ENCODE measurements at regions not wholly inside any gene's neighbourhood (a gene's known extent, or its start where the extent isn't known, plus 50 kb on each side); places are given as distances from the start of the nearest gene placed in this dataset.

DNA sequence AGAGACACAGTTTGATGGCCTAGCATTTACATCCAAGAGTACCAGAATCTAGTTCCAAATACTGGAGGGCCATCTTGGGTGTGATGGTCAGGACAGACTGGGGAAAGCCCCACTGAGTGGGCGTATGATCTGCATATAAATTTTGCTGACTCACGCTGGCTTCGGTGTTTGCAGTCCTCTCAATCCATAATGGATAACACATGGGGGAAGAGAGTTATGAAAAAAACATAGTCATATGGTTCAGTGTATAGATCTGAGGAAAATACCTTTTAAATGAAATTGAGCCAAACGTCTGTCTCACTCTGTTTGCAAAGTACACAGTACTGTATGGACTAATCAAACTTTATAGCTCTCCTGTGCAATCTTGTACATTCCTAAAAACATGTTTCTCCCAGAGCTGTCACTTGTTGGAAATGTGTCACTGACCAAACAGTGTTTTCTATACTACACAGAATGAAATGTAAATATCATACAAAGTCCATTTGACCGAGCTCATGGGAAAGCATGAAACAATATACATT lies 125.3 kb upstream of the THBS1 start:
- no peaks in the 10 kb centered on the region for H3K79me2 ChIP-seq (ENCODE audit: insufficient read depth, low read depth, low read length)
- H3K4me3 ChIP-seq (ENCODE audit: low read depth, low read length, poor library complexity, severe bottlenecking) = no peak overlapping the region
- no peaks in the 10 kb centered on the region for H3K4me1 ChIP-seq (ENCODE audit: insufficient read depth, low read length, poor library complexity, severe bottlenecking)
- no peak overlapping the region for H2AFZ ChIP-seq (ENCODE audit: low read length)
- ChIA-PET POLR2A (no interaction called here), CTCF (ENCODE audit: unreplicated experiment) (no interaction called here)
- no peak overlapping the region for H3K4me2 ChIP-seq (ENCODE audit: low read length)
- H3K9me2 ChIP-seq (ENCODE audit: insufficient read depth, low read length) = no peaks in the 10 kb centered on the region
- BruUV-seq (replicated peaks) = no TSS peak
- no peak for DNase-seq (ENCODE audit: low spot score)
- intact Hi-C loops (cut with micrococcal nuclease; ENCODE audit: unreplicated experiment) = no loop called here
- no peaks in the 10 kb centered on the region for H3K9me3 ChIP-seq (ENCODE audit: low read length)
- H3K36me3 ChIP-seq (ENCODE audit: insufficient read depth, low read length) = no peaks in the 10 kb centered on the region
- TF ChIP-seq EZH2phosphoT487 (IDR thresholded peaks at IDR 0.05; ENCODE audit: borderline replicate concordance, low read depth, low read length) = no peak
- TF ChIP-seq, protein P1, sequence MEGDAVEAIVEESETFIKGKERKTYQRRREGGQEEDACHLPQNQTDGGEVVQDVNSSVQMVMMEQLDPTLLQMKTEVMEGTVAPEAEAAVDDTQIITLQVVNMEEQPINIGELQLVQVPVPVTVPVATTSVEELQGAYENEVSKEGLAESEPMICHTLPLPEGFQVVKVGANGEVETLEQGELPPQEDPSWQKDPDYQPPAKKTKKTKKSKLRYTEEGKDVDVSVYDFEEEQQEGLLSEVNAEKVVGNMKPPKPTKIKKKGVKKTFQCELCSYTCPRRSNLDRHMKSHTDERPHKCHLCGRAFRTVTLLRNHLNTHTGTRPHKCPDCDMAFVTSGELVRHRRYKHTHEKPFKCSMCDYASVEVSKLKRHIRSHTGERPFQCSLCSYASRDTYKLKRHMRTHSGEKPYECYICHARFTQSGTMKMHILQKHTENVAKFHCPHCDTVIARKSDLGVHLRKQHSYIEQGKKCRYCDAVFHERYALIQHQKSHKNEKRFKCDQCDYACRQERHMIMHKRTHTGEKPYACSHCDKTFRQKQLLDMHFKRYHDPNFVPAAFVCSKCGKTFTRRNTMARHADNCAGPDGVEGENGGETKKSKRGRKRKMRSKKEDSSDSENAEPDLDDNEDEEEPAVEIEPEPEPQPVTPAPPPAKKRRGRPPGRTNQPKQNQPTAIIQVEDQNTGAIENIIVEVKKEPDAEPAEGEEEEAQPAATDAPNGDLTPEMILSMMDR (conservative IDR thresholded peaks at IDR 0.05; ENCODE audit: low read length) = no peak
- H4K20me1 ChIP-seq (ENCODE audit: insufficient read depth, low read length) = no peaks in the 10 kb centered on the region
- no peak overlapping the region for H3K27ac ChIP-seq (ENCODE audit: low read depth, low read length, poor library complexity, severe bottlenecking)

DNA sequence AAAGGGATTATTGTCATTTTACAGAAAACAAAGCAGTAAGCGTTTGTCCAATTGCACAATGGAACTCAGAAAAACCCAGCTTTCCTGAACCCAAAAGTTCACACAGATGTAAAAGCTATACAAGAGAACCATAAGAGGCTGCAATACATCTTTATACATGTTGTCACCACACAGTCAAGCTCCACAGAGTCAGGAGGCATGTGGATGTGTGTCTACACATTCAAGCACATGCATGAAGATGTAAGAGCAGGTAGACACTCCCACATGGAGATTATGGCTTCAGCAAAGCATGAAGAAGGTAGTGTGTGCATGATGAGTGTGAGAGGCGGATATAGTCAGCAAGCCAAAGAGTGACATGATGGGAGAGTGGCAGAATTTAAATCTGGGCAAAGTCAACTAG lies 124.7 kb upstream of the THBS1 start:
- no peak overlapping the region for H2AFZ ChIP-seq (ENCODE audit: low read length)
- no peak overlapping the region for H3K4me3 ChIP-seq (ENCODE audit: low read depth, low read length, poor library complexity, severe bottlenecking)
- H3K9me2 ChIP-seq (ENCODE audit: insufficient read depth, low read length) = no peaks in the 10 kb centered on the region
- intact Hi-C loops (cut with micrococcal nuclease; ENCODE audit: unreplicated experiment) = no loop called here
- no peak overlapping the region for H3K27ac ChIP-seq (ENCODE audit: low read depth, low read length, poor library complexity, severe bottlenecking)
- H3K79me2 ChIP-seq (ENCODE audit: insufficient read depth, low read depth, low read length) = no peaks in the 10 kb centered on the region
- H3K36me3 ChIP-seq (ENCODE audit: insufficient read depth, low read length) = no peaks in the 10 kb centered on the region
- ChIA-PET CTCF (ENCODE audit: unreplicated experiment) (no interaction called here), POLR2A (no interaction called here)
- H3K4me2 ChIP-seq (ENCODE audit: low read length) = no peak overlapping the region
- no peak for DNase-seq (ENCODE audit: low spot score)
- BruUV-seq (replicated peaks) = no TSS peak
- TF ChIP-seq, protein P1 (conservative IDR thresholded peaks at IDR 0.05; ENCODE audit: low read length) = no peak
- no peak for TF ChIP-seq EZH2phosphoT487 (IDR thresholded peaks at IDR 0.05; ENCODE audit: borderline replicate concordance, low read depth, low read length)
- H3K9me3 ChIP-seq (ENCODE audit: low read length) = no peaks in the 10 kb centered on the region
- H3K4me1 ChIP-seq (ENCODE audit: insufficient read depth, low read length, poor library complexity, severe bottlenecking) = no peaks in the 10 kb centered on the region
- no peaks in the 10 kb centered on the region for H4K20me1 ChIP-seq (ENCODE audit: insufficient read depth, low read length)

DNA sequence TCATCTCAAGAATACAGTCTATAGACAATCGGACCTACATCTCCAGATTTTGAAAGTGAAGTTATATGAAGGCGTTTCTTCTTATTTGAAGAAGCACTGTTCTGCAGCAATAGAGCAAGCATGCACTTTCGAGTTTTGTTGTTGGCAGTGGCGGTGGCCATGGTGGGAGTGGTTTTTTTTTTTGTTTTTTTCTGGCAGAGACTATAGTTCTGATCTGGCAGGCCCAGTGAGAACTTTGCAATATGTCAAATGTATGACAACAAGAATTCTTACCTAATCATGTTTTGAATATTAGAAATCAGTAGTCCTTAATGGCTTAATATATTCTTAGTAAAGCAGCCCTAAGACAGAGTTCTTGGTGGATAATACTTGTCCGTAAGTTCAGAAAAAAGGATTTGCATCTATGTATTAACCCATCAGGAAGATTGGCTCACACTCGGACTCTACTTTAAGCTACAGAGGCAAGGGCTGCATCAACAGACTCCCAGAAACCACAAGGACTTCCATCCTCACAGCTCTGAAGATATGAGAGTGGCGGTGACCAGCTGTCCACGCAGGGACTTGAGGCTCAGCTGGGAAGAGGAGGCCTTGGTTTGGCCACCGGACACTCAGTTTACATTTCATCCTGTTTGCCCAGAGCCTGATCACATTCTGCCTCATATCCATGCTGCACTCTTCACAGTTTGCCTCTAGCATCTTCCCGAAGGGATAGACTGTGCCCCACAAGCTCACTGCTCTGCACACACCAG lies 124.1 kb upstream of the THBS1 start:
- Histone ChIP-seq H3K79me2 (ENCODE audit: insufficient read depth, low read depth, low read length) (no peaks in the 10 kb centered on the region), H3K4me1 (ENCODE audit: insufficient read depth, low read length, poor library complexity, severe bottlenecking) (no peaks in the 10 kb centered on the region), H2AFZ (ENCODE audit: low read length) (no peak overlapping the region), H3K27ac (ENCODE audit: low read depth, low read length, poor library complexity, severe bottlenecking) (no peak overlapping the region), H4K20me1 (ENCODE audit: insufficient read depth, low read length) (no peaks in the 10 kb centered on the region), H3K4me3 (ENCODE audit: low read depth, low read length, poor library complexity, severe bottlenecking) (no peak overlapping the region), H3K9me3 (ENCODE audit: low read length) (no peaks in the 10 kb centered on the region), H3K4me2 (ENCODE audit: low read length) (no peak overlapping the region), H3K36me3 (ENCODE audit: insufficient read depth, low read length) (no peaks in the 10 kb centered on the region), H3K9me2 (ENCODE audit: insufficient read depth, low read length) (no peaks in the 10 kb centered on the region)
- intact Hi-C loops (cut with micrococcal nuclease; ENCODE audit: unreplicated experiment) = no loop called here
- DNase-seq (ENCODE audit: low spot score) = no peak
- TF ChIP-seq EZH2phosphoT487 (IDR thresholded peaks at IDR 0.05; ENCODE audit: borderline replicate concordance, low read depth, low read length) = no peak
- TF ChIP-seq, protein P1 (conservative IDR thresholded peaks at IDR 0.05; ENCODE audit: low read length) = no peak
- POLR2A ChIA-PET = interaction anchor here (0.6 kb wide), 1 partner anchor 37 kb away, joined by 5 read pairs; no protein-coding TSS in a partner anchor
- CTCF ChIA-PET (ENCODE audit: unreplicated experiment) = no interaction called here
- BruUV-seq (replicated peaks) = no TSS peak

Measured in OCI-LY7 (cell line).